D721Med (cell line): ENCODE measurements at regions not wholly inside any gene's neighbourhood (a gene's known extent, or its start where the extent isn't known, plus 50 kb on each side); places are given as distances from the start of the nearest gene placed in this dataset.

ENCODE experiments used
- DNase-seq: peaks from one replicate; pipeline ENCODE4 v3.0.0; 2011; ENCODE audit warnings: low spot score; ENCODE audit not compliant: insufficient read length
- FAIRE-seq: peaks from 2 replicates; lab custom pipeline; 2011; peaks lifted over from hg19 to GRCh38; lab: Jason Lieb, UNC
- CTCF ChIP-seq: IDR thresholded peaks from 2 replicates; pipeline ENCODE4 v1.5.1; 2012; ENCODE audit warnings: mild to moderate bottlenecking, control low read depth; ENCODE audit not compliant: insufficient read depth; ENCODE audit errors: missing control alignments

- TF ChIP-seq CTCF, result no peak
- FAIRE-seq, result no peak
- no peak for DNase-seq
Measured at GRCh38 chr13:21797736-21798135, 126.9 kb downstream of the FGF9 start.

GRCh38 chr13:21798181-21798580 is 127.3 kb downstream of the FGF9 start:
- no peak for TF ChIP-seq CTCF
- FAIRE-seq, result no peak
- no peak for DNase-seq

- FAIRE-seq, result no peak
- DNase-seq, result no peak
- TF ChIP-seq CTCF, result no peak
Measured at GRCh38 chr13:21799671-21800070, 128.8 kb downstream of the FGF9 start.

GRCh38 chr13:21800837-21801616 is 130.2 kb downstream of the FGF9 start:
- no peak for FAIRE-seq
- DNase-seq, result no peak
- TF ChIP-seq CTCF, result no peak

GRCh38 chr13:21805733-21806132 is 134.9 kb downstream of the FGF9 start:
- DNase-seq, result no peak
- no peak for TF ChIP-seq CTCF
- FAIRE-seq, result no peak

- no peak for TF ChIP-seq CTCF
- DNase-seq, result no peak
- no peak for FAIRE-seq
Measured at GRCh38 chr13:21812192-21812626, 141.3 kb downstream of the FGF9 start.

- FAIRE-seq (no peak), DNase-seq (no peak)
- TF ChIP-seq CTCF, result no peak
Measured at GRCh38 chr13:21813110-21813509, 142.2 kb downstream of the FGF9 start.
